Lung (tissue), 9 donors: ENCODE measurements at regions not wholly inside any gene's neighbourhood (a gene's known extent, or its start where the extent isn't known, plus 50 kb on each side); places are given as distances from the start of the nearest gene placed in this dataset.
"Not testable (repeated sequence)": the region's sequence is repeated elsewhere in the genome, so short reads cannot be mapped to it uniquely, and the experiment has no call there.

Experiments
- ATAC-seq: fragments of 200-7000 bp; cut with Tn5 transposase; one replicate; pipeline ENCODE4 v1.9.1; 2020; ENCODE audit warnings: moderate number of reproducible peaks; ENCODE audit not compliant: insufficient read depth, low FRiP score
- DNase-seq, 3 donors: peaks; one replicate each; pipeline ENCODE4 v3.0.0-alpha.2; 2013 to 2017
- H3K27ac ChIP-seq, 2 donors: one replicate each; pipeline ENCODE4 v1.5.1; 2013; ENCODE audit warnings: mild to moderate bottlenecking in 2 of 2, moderate library complexity in 2 of 2, control low read depth in 1 of 2, inconsistent platforms in 1 of 2, low read depth in 1 of 2, low read length in 1 of 2
- H3K27me3 ChIP-seq, 3 donors: one replicate each; pipeline ENCODE4 v1.5.1; 2013; ENCODE audit warnings: low read length in 2 of 3; ENCODE audit not compliant: control insufficient read depth in 3 of 3, insufficient read depth in 3 of 3
- H3K36me3 ChIP-seq, 4 donors: one replicate each; pipeline ENCODE4 v1.5.1; 2013; ENCODE audit warnings: low read length in 4 of 4, mild to moderate bottlenecking in 1 of 4, moderate library complexity in 1 of 4; ENCODE audit not compliant: control insufficient read depth in 4 of 4, insufficient read depth in 4 of 4
- H3K4me1 ChIP-seq, 5 donors: one replicate each; pipeline ENCODE4 v1.5.1; 2013; ENCODE audit warnings: low read length in 5 of 5, mild to moderate bottlenecking in 2 of 5, moderate library complexity in 1 of 5; ENCODE audit not compliant: control insufficient read depth in 5 of 5, insufficient read depth in 5 of 5
- H3K4me3 ChIP-seq: one replicate; pipeline ENCODE4 v1.5.1; 2013; ENCODE audit warnings: mild to moderate bottlenecking, control low read depth, moderate library complexity
- H3K9ac ChIP-seq, 2 donors: one replicate each; pipeline ENCODE4 v1.5.1; 2013; ENCODE audit warnings: low read length in 2 of 2, control low read depth in 1 of 2; ENCODE audit not compliant: insufficient read depth in 1 of 2
- H3K9me3 ChIP-seq, 4 donors: one replicate each; pipeline ENCODE4 v1.5.1; 2013; ENCODE audit warnings: low read length in 3 of 4, mild to moderate bottlenecking in 1 of 4, moderate library complexity in 1 of 4; ENCODE audit not compliant: control insufficient read depth in 4 of 4, insufficient read depth in 3 of 4
- WGBS, 2 donors: extraction: QIAGEN DNeasy Blood & Tissue Kit; methylation state at CpG; one replicate each; pipeline ENCODE4 v1.1.7; 2013; 5-methylcytosine and 5-hydroxymethylcytosine counted together
- donor health status: Bipolar disorder and iron deficiency.
- donor health status: healthy.
- donor health status: DM: yes; HTN: yes; CAD: no.

GRCh38 chr16:29217104-29217751, 189.3 kb downstream of the NPIPB11 start:
- H3K9ac ChIP-seq, H3K36me3 ChIP-seq, H3K27ac ChIP-seq, H3K9me3 ChIP-seq, ATAC-seq, H3K4me3 ChIP-seq, H3K27me3 ChIP-seq: not testable (repeated sequence)
- peak in 1 of 3 donors; percentile 4 for DNase-seq
- 94 to 97% methylated on average over 22 of the region's 22 CpGs for WGBS, 2 donors
- peaks cover 0 to 23% (median 3%) of the 10 kb centered on the region in 5 donors for H3K4me1 ChIP-seq

- peak in 1 of 3 donors; percentile 3 for DNase-seq
- not testable (repeated sequence) for ATAC-seq, H3K4me3 ChIP-seq, H3K27me3 ChIP-seq, H3K36me3 ChIP-seq, H3K4me1 ChIP-seq, H3K27ac ChIP-seq, H3K9me3 ChIP-seq, H3K9ac ChIP-seq
- 58 to 77% methylated on average over 3 of the region's 3 CpGs for WGBS, 2 donors
These were observed 192.7 kb downstream of the NPIPB11 start for GRCh38 chr16:29213770-29214169.

GRCh38 chr16:29213251-29213650, 193.3 kb downstream of the NPIPB11 start:
- not testable (repeated sequence) for H3K9me3 ChIP-seq, H3K36me3 ChIP-seq, H3K9ac ChIP-seq, H3K4me1 ChIP-seq, H3K4me3 ChIP-seq, ATAC-seq, H3K27me3 ChIP-seq, H3K27ac ChIP-seq
- peak in 1 of 3 donors; percentile 7 for DNase-seq
- 75 to 83% methylated on average over 6 of the region's 6 CpGs for WGBS, 2 donors

- H3K4me1 ChIP-seq, H3K36me3 ChIP-seq, H3K9ac ChIP-seq, H3K27me3 ChIP-seq, H3K4me3 ChIP-seq, ATAC-seq, H3K27ac ChIP-seq, H3K9me3 ChIP-seq: not testable (repeated sequence)
- 88 to 93% methylated on average over 21 of the region's 21 CpGs for WGBS, 2 donors
- peak in 1 of 3 donors; percentile 3 for DNase-seq
These were observed 194.2 kb downstream of the NPIPB11 start for GRCh38 chr16:29212084-29213027.

GRCh38 chr16:29211456-29211855, 195.1 kb downstream of the NPIPB11 start:
- not testable (repeated sequence) for ATAC-seq, H3K9ac ChIP-seq, H3K9me3 ChIP-seq, H3K36me3 ChIP-seq, H3K4me1 ChIP-seq, H3K27ac ChIP-seq, H3K27me3 ChIP-seq, H3K4me3 ChIP-seq
- peak in 1 of 3 donors; percentile 2 for DNase-seq
- WGBS, 2 donors: 89 to 91% methylated on average over 12 of the region's 12 CpGs

- ATAC-seq, H3K9ac ChIP-seq, H3K9me3 ChIP-seq, H3K4me3 ChIP-seq, H3K36me3 ChIP-seq, H3K4me1 ChIP-seq, H3K27me3 ChIP-seq, H3K27ac ChIP-seq: not testable (repeated sequence)
- DNase-seq: peak in 1 of 3 donors; percentile 8
- WGBS, 2 donors: 84 to 88% methylated on average over 21 of the region's 25 CpGs
These were observed 196.0 kb downstream of the NPIPB11 start for GRCh38 chr16:29210299-29211150.

- WGBS, 2 donors: 80 to 91% methylated on average over 3 of the region's 3 CpGs
These were observed 200.4 kb downstream of the NPIPB11 start for GRCh38 chr16:29206120-29206519.

More at GRCh38 chr16:29206120-29206519, 200.4 kb downstream of the NPIPB11 start:
- H3K9me3 ChIP-seq, ATAC-seq, H3K36me3 ChIP-seq, H3K9ac ChIP-seq, H3K27ac ChIP-seq, H3K27me3 ChIP-seq, H3K4me3 ChIP-seq, DNase-seq: not testable (repeated sequence)
- H3K4me1 ChIP-seq: peaks cover 0 to 19% (median 2%) of the 10 kb centered on the region in 5 donors
